B cell (primary cell): ENCODE measurements at regions not wholly inside any gene's neighbourhood (a gene's known extent, or its start where the extent isn't known, plus 50 kb on each side); places are given as distances from the start of the nearest gene placed in this dataset.

Source experiments
- EZH2 ChIP-seq: IDR thresholded peaks from 2 replicates; pipeline ENCODE4 v1.6.1; 2012; ENCODE audit warnings: borderline replicate concordance, low read depth, mild to moderate bottlenecking, moderate library complexity, low read length; ENCODE audit not compliant: insufficient read depth, poor library complexity, severe bottlenecking
- TF ChIP-seq, protein P1 (sequence below): fragments of 200-600 bp; IDR thresholded peaks from one replicate; pipeline ENCODE4 v1.8.0; 2022; ENCODE audit warnings: antibody characterized with exemption, mild to moderate bottlenecking

DNA sequence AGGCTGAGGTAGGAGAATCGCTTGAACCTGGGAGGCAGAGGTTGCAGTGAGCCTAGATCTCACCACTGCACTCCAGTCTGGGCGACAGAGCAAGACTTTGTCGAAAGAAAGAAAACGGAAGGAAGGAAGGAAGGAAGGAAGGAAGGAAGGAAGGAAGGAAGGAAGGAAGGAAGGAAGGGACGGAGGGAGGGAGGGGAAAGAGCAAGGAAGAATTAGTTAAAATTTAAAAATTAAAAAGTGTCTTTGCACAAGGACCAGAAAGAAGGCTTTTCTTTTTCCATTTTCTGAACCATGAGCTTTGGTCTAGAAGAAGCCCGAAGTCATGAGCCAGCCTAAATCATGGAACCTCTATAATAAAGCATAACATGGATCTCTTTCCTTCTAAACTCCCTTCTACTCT lies 138.2 kb upstream of the DNAJC10 start:
- TF ChIP-seq, protein P1, sequence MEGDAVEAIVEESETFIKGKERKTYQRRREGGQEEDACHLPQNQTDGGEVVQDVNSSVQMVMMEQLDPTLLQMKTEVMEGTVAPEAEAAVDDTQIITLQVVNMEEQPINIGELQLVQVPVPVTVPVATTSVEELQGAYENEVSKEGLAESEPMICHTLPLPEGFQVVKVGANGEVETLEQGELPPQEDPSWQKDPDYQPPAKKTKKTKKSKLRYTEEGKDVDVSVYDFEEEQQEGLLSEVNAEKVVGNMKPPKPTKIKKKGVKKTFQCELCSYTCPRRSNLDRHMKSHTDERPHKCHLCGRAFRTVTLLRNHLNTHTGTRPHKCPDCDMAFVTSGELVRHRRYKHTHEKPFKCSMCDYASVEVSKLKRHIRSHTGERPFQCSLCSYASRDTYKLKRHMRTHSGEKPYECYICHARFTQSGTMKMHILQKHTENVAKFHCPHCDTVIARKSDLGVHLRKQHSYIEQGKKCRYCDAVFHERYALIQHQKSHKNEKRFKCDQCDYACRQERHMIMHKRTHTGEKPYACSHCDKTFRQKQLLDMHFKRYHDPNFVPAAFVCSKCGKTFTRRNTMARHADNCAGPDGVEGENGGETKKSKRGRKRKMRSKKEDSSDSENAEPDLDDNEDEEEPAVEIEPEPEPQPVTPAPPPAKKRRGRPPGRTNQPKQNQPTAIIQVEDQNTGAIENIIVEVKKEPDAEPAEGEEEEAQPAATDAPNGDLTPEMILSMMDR: no peak
- no peak for TF ChIP-seq EZH2
